IPS-18c (cell line): ENCODE measurements at regions not wholly inside any gene's neighbourhood (a gene's known extent, or its start where the extent isn't known, plus 50 kb on each side); places are given as distances from the start of the nearest gene placed in this dataset.

Source experiments
- H3K4me3 ChIP-seq: 2 replicates; pipeline ENCODE4 v1.7.0; 2013; ENCODE audit warnings: low read depth, mild to moderate bottlenecking, low read length, moderate library complexity; ENCODE audit not compliant: insufficient read depth
- H3K9me3 ChIP-seq: one replicate; pipeline ENCODE4 v1.6.1; 2013; ENCODE audit warnings: mild to moderate bottlenecking, low read length, moderate library complexity; ENCODE audit not compliant: control insufficient read depth, insufficient read depth

DNA sequence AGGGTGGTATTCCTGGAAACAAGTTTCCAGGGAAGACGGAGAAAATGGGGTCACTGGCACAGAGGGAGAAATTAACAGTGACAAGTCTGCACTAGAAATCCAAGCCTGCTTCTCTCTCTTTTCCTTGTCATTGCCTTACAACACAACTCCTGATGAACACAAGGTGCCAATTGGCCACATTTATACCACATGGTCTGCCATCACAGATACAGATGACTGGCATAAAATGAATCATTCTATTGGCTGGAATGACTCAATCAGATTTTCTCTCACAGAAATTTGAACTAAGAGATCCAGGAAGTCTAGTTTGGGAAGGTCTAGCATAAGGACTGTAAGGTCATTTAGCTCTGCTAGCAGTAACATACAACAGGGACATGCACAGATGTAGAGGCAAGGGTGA lies 190.3 kb downstream of the LINC00237 start:
- no peak overlapping the region for H3K4me3 ChIP-seq
- no peaks in the 10 kb centered on the region for H3K9me3 ChIP-seq

DNA sequence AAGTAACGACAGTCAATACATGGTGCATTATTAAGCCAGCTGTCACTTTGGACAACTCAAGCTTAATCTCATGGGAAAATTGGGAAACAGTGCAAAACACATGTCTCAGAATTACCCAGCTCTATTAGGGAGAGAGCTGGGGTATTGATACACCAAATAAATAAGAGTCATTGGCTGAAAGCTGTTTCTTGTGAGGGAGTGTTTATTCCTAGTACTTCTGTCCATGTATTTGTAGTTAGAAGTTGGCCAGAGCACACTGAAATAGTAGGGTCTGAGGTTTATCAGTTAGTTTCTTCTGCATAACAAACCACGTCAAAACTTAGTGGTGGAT lies 192.0 kb upstream of the RALGAPA2 start:
- Histone ChIP-seq H3K9me3 (no peaks in the 10 kb centered on the region), H3K4me3 (no peak overlapping the region)

DNA sequence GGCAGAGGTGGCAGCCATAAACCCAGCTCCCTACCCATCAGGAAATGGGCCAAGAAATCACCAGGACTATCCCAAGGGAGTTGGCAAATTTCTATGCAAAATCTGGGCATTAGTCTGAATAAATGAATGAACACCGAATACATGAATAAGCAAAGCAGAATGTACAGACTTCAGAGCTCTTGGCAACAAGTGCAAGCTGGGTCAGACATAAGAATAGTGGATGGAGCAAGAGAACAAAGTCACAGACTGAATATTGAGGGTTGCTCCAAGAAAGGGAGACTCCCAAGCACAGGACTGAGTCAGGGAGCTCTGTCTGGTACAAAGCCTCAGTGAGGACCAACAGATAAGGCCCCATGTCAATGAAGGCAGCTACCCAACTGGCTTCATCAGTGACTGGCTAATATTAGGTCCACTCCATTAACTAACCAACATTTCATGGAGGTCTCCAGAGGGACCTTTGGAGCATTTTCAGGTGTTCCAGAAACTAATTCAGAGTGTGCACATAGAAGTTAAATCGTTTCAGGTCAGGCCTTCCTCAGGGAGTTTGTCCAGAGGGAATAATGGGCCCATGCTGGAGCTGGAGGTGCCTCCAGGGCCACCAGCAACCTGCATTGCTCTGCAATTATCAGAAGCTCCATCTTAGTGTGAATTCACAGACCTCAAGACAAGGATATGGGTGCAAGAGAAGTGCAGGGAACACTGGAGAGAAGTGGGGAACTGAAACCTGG lies 191.5 kb upstream of the RALGAPA2 start:
- no peaks in the 10 kb centered on the region for H3K9me3 ChIP-seq
- H3K4me3 ChIP-seq = no peak overlapping the region

DNA sequence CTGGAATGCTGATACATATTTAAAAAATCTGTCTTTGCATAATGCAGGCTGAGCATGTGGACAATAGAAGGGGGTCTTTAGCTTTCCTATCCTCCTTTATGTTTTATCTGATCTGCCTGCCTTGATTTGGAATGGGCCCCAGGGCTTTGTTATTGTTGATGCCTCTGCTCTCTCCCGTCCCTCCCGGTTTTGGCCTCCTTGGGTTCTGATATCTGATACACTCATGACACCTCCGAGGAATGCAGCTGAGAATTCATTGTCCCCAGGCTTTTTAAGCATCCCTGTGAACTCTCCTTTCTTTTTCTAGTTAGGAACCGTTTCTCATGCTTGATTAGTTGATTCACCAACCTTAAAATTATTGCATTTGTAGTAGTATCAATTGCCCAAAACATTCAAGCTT lies 185.5 kb upstream of the RALGAPA2 start:
- no peaks in the 10 kb centered on the region for H3K9me3 ChIP-seq
- H3K4me3 ChIP-seq = no peak overlapping the region

DNA sequence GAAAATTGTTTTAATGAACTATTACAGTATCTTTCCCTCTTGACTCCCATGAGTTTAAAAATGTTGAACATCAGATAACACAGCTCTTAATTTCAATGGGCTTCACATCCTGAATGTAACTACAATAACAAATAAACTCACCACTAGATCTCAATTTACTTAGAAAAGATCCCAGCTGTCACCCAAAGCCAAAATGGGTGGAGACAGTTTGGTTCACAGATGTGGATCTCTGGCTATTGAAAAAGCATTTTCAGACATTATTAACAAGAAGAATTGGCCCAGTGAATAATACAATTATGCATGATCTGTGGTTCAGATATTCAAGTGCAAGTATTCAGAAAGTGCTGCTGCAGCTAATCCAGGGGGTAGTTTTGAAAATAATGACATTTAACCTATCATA lies 184.7 kb upstream of the RALGAPA2 start:
- no peaks in the 10 kb centered on the region for H3K9me3 ChIP-seq
- no peak overlapping the region for H3K4me3 ChIP-seq

DNA sequence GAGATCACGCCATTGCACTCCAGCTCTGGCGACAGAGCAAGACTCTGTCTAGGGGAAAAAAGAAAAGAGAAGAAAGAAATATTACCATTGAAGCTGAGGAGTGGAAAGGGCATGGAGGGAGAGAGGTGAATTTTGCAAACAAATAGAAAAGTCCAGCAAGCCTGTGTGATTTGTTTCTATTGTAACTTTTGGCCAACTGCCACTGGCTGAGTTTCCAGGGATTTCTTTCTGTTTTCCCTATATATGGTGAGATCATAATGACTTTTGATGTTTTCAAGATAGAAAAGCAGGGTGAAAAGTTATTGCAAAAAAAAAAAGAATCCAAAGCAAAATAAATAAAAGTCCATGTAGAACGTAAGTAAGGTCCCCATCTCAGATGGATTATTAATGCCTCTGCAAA lies 184.2 kb upstream of the RALGAPA2 start:
- Histone ChIP-seq H3K9me3 (no peaks in the 10 kb centered on the region), H3K4me3 (no peak overlapping the region)

DNA sequence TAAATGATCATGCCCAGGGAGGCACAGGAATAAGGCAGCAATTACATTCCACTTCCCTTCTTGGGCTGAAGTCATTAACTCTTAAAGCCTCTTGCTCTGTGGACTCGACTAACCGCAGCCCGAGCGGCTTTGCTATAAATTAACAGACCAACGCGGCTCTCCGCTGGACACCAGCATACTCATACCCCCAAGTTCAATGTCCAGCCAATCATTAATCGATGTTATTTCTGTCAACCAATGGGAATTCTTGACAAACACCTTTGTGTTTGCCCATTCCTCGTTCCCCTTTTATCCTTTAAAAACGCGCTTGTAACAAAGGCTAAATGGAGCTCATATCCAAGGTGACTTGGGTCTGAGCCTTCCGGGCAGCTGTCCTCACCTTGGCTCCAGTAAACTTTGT lies 183.1 kb upstream of the RALGAPA2 start:
- no peaks in the 10 kb centered on the region for H3K9me3 ChIP-seq
- no peak overlapping the region for H3K4me3 ChIP-seq

DNA sequence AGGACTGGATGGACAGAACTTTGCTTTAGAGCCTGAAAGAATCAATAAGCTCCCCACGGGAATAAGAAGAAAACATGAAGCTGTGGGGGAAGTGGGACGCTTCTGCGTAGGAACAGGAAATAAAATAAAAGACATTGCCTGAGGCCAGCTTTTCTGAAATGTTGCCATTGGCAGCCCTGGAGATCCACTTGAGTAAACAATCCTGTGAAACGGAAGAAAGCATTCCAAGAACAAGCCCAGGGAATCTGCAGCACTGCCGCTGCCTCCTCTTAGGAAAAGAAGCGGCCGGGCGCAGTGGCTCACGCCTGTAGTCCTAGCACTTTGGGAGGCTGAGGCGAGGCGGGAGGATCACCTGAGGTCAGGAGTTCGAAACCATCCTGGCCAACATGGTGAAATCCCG lies 182.3 kb upstream of the RALGAPA2 start:
- H3K9me3 ChIP-seq = no peaks in the 10 kb centered on the region
- H3K4me3 ChIP-seq = no peak overlapping the region

DNA sequence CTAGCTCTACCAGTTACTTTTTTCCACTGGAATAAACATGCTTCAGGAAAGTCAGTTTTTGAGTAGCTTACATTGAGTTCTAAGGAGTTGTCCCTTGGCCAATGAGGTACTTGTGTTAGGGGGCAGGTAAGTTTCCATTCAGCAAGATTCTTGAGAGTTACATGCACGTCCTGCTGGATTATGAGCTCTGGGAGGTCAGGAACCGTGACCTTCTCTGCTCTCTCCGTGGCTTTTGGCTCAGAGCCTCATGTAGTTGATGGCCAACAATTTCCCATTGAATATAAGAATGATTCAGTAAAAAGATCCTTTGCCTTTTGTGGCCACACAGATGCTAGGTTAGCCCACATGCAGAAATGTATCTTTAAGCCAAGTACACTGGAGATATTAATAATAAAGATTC lies 181.8 kb upstream of the RALGAPA2 start:
- H3K9me3 ChIP-seq = no peaks in the 10 kb centered on the region
- H3K4me3 ChIP-seq = no peak overlapping the region

DNA sequence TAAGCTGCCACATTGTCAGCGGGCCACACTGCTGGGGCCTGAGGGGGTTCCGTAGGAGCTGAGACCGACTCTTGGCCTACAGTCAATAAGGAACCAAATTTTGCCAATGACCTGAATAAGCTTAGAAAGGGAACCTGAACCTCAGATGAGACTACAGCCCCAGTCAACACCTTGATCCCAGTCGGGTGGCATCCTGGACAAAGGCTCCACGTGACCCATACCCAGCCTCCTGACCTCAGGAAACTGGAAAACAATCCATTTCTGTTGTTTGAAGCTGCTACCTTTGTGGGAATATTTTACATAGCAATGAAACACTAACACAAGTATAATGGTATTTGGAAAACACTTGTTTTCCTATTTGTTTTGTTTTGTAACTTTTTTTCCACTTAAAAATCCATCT lies 179.9 kb upstream of the RALGAPA2 start:
- Histone ChIP-seq H3K4me3 (no peak overlapping the region), H3K9me3 (no peaks in the 10 kb centered on the region)

DNA sequence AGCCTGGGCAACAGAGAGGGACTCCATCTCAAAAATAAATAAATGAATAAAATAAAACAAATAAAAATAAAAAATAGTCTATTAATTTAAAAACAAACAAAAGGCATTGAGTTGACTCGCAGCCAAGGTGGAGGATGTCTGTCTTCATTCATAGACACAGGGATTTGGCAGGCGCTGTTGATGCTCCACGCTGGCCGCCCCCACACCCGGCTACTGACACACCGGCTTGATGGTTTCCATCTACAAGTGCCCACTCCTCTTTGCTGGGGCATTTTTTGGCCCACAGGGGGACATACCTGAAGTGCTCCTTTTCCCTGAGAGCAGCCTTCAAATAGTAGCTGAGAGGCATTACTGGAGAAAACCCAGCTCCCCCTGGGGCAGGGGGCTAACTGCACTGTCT lies 178.3 kb upstream of the RALGAPA2 start:
- H3K4me3 ChIP-seq = no peak overlapping the region
- H3K9me3 ChIP-seq = no peaks in the 10 kb centered on the region

DNA sequence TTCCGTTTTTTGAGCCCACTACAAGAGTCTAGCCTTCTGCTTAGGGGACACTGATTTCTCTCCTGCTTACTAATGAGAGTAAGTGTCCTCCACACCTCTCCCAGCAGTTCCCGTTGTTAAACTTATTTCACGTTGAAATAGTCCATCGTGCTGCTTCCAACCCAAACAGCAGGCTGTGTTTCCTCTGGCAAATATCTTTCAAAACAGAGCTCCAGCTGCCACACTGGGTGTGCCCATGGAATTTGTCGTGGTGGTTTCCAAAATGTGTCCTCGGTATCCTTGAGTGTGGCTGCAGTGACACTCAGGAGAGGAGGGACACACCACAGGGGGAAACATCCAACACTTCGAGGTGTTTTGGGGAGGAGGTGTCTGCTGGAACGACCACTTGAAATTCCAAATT lies 176.5 kb upstream of the RALGAPA2 start:
- Histone ChIP-seq H3K4me3 (no peak overlapping the region), H3K9me3 (no peaks in the 10 kb centered on the region)

DNA sequence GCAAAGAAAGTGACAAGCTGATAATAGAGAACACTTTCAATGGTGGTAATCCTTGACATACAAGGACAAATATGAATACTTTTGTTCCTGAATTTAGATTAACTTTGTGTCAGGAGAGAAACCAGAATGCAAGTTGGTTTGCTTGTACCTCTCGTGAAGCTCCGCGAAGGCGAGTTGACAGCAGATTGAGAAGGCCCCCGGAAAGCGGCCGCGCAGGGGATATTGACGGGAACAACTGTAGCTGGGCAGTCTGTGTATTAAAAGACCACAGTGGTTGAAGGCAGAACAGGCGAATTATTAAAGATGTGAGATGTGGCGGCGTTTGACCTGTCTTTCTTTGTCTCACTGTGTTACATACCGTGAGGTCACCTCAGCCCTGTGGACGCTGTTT lies 175.8 kb upstream of the RALGAPA2 start:
- Histone ChIP-seq H3K4me3 (no peak overlapping the region), H3K9me3 (no peaks in the 10 kb centered on the region)

DNA sequence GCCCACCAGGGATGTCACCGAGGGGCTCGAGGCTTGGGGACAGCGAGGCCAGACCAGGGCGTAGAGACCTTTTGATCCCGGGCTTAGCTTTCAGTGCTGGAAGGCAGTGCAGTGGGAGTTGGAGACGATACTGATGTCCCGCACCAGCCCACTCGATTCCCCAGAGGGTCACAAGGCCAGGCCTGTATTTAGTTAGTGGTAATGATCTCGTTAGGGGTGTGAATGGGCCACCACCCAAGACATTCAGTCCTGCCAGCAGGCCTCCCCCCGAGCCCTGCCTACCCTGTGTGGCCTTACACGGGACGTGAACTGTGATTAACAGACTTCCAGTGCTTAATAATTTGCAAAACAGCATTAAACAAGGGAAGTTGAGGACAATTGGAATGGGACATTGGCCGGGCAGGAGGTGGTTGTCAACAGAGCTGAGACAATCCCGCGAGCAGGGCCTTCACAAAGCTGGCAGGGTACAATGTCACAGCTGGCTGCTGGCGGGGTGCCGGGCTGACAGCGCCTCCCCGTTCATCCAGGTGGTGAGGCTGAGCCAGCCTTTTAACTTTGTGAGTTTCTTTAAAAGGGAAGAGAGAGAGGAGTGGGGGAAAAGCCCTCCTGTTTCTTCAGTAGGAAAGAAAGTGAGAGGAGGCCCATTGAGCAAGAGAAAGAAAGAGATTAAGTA lies 175.3 kb upstream of the RALGAPA2 start:
- Histone ChIP-seq H3K4me3 (no peak overlapping the region), H3K9me3 (no peaks in the 10 kb centered on the region)

DNA sequence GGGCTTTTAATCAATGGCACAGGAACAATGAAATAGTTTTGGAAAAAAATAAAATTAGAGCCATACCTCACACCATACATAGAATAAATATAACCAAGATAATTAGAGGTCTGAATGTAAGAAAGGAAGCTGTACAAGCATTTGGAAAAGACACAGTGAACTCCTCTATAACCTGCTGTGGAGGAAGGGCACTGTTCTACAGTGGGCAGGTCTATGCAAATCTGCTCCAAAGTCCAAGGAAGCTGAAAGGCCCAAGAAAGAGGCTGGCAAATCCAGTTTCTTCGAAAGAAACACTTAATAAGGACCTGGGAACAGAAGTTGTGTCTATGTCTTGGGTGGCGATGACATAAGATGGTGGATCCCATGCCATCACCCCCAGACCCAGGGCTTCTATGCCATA lies 169.4 kb upstream of the RALGAPA2 start:
- Histone ChIP-seq H3K9me3 (no peaks in the 10 kb centered on the region), H3K4me3 (no peak overlapping the region)

DNA sequence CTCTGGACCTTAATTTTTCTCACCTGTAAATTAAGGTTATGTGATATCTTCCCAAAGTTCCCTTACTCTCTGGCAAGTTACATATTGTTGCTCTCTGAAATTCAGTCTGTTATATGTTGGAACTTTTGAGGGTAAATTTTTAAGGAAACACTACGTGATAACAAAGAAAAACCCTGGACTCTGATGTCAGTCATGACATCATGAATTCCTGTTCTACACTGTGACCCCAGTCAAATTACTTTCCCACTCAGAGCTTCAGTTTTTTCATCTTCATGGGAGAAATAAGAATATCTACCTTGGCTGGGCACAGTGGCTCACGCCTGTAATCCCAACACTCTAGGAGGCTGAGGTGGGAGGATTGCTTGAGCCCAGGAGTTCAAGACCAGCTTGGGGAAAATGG lies 164.6 kb upstream of the RALGAPA2 start:
- Histone ChIP-seq H3K9me3 (no peaks in the 10 kb centered on the region), H3K4me3 (no peak overlapping the region)

DNA sequence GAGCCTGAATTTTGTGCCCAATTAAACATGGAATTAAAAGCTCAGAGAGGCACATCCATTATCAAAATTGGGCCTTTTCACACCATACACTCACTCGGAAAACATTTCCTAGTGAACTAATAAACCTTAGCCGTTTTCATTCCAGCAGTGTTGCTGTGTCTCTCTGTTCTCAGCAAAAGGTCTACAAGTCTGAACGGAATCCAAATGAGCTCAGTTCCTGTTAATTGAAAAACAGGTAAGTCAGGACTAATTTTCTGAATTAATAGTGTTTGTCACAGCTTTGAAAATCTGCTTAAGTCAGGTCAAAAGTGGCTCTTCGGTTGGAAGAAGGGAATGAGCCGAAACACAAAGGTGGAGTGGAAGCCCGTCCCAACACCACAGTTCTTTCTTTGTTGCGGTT lies 163.3 kb upstream of the RALGAPA2 start:
- Histone ChIP-seq H3K9me3 (no peaks in the 10 kb centered on the region), H3K4me3 (no peak overlapping the region)

DNA sequence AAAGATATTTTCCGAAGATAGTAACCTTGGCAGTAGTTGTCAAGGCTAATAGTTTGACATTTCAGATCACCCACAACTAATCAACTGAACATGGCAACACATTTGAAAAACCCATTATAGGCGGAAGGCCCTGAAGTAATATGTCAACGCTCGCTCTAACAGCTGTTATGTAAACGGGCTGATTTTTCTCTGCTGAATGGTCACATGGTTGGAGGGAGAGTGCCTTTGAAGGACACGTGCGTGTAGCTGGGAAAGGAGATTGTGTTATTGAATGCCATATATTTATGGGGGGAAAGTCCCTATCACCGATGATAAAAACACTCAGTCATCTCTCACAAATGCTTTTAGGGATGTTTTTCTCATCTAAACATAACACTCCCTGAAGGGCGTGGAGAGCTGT lies 160.0 kb upstream of the RALGAPA2 start:
- H3K4me3 ChIP-seq = no peak overlapping the region

DNA sequence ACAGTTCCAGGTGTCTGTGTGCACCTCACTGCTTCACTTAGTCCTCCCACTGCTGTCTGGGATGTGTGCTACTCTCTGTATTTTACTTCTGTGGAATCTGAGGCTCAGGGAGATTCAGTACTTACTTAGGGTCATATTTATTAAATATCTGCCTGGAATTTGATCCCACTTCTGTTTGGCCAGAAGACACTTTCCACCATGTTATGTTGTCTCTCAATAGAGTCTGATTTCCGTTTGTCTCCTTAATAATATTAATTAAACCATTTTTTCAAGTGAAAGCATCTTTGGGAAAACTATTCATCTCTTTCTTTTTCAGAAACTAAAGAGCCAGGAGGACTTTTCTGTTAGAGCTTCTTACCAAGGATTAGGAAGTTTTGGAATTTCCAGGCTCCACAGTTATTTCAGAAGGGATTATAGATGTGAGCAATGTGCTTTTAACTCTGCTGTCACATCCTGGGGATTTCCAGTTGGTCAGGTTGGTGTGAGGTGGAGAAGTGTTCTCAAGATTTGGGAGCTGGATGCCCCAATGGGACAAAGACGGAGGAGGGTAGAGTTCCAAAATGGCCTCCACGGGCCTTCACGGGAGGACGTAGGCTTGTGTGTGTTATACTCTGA lies 156.8 kb upstream of the RALGAPA2 start:
- Histone ChIP-seq H3K4me3 (no peak overlapping the region), H3K9me3 (no peaks in the 10 kb centered on the region)

More for the DNA sequence above, 160.0 kb upstream of the RALGAPA2 start:
- H3K9me3 ChIP-seq = no peaks in the 10 kb centered on the region
